ENCODE measurements at regions not wholly inside any gene's neighbourhood (a gene's known extent, or its start where the extent isn't known, plus 50 kb on each side); places are given as distances from the start of the nearest gene placed in this dataset.

- Histone ChIP-seq H3K4me1 (ENCODE audit: control insufficient read depth, insufficient read depth, low read length) (peaks cover 6% of the 10 kb centered on the region), H3K27me3 (ENCODE audit: control insufficient read depth, insufficient read depth, low read length) (peaks cover 7% of the 10 kb centered on the region; the same call in 1 of the 2 replicates), H3K9me3 (ENCODE audit: control insufficient read depth, insufficient read depth, low read length) (no peaks in the 10 kb centered on the region), H3K27ac (ENCODE audit: low read length) (no peak overlapping the region), H3K36me3 (ENCODE audit: control insufficient read depth, insufficient read depth, low read length) (no peaks in the 10 kb centered on the region), H3K4me3 (ENCODE audit: low read length) (no peak overlapping the region)
- WGBS (ENCODE audit: insufficient coverage, insufficient read length) = no CpG with 5 or more reads among the region's 6 CpGs
- no peak for DNase-seq (ENCODE audit: low read depth, low spot score)
Observed at GRCh38 chr17:33749171-33749570, 456.1 kb upstream of the ASIC2 start.

- H3K36me3 ChIP-seq (ENCODE audit: control insufficient read depth, insufficient read depth, low read length) = no peaks in the 10 kb centered on the region
- H3K27me3 ChIP-seq (ENCODE audit: control insufficient read depth, insufficient read depth, low read length) = peaks cover 7% of the 10 kb centered on the region; the same call in 1 of the 2 replicates
- H3K27ac ChIP-seq (ENCODE audit: low read length) = no peak overlapping the region
- no peak overlapping the region; the same call in 1 of the 2 replicates for H3K4me3 ChIP-seq (ENCODE audit: low read length)
- no CpG with 5 or more reads among the region's 13 CpGs for whole genome bisulfite sequencing (ENCODE audit: insufficient coverage, insufficient read length)
- peak; percentile 47 for DNase-seq (ENCODE audit: low read depth, low spot score)
- H3K9me3 ChIP-seq (ENCODE audit: control insufficient read depth, insufficient read depth, low read length) = no peaks in the 10 kb centered on the region
- peaks cover 6% of the 10 kb centered on the region for H3K4me1 ChIP-seq (ENCODE audit: control insufficient read depth, insufficient read depth, low read length)
Observed at GRCh38 chr17:33750943-33751701, 458.0 kb upstream of the ASIC2 start.

- H3K36me3 ChIP-seq (ENCODE audit: control insufficient read depth, insufficient read depth, low read length) = no peaks in the 10 kb centered on the region
- H3K4me3 ChIP-seq (ENCODE audit: low read length) = no peak overlapping the region
- H3K9me3 ChIP-seq (ENCODE audit: control insufficient read depth, insufficient read depth, low read length) = no peaks in the 10 kb centered on the region
- peaks cover 7% of the 10 kb centered on the region; the same call in 1 of the 2 replicates for H3K27me3 ChIP-seq (ENCODE audit: control insufficient read depth, insufficient read depth, low read length)
- no peak for DNase-seq (ENCODE audit: low read depth, low spot score)
- H3K4me1 ChIP-seq (ENCODE audit: control insufficient read depth, insufficient read depth, low read length) = peaks cover 6% of the 10 kb centered on the region
- H3K27ac ChIP-seq (ENCODE audit: low read length) = no peak overlapping the region
- no CpG with 5 or more reads among the region's 5 CpGs for WGBS (ENCODE audit: insufficient coverage, insufficient read length)
Observed at GRCh38 chr17:33751702-33752065, 458.6 kb upstream of the ASIC2 start.

GRCh38 chr17:33753452-33753851 lies 460.4 kb upstream of the ASIC2 start:
- no peak for DNase-seq (ENCODE audit: low read depth, low spot score)
- no peak overlapping the region for H3K27ac ChIP-seq (ENCODE audit: low read length)
- no peaks in the 10 kb centered on the region for H3K9me3 ChIP-seq (ENCODE audit: control insufficient read depth, insufficient read depth, low read length)
- peaks cover 7% of the 10 kb centered on the region; the same call in 1 of the 2 replicates for H3K27me3 ChIP-seq (ENCODE audit: control insufficient read depth, insufficient read depth, low read length)
- WGBS (ENCODE audit: insufficient coverage, insufficient read length) = no CpG with 5 or more reads among the region's 7 CpGs
- H3K36me3 ChIP-seq (ENCODE audit: control insufficient read depth, insufficient read depth, low read length) = no peaks in the 10 kb centered on the region
- H3K4me3 ChIP-seq (ENCODE audit: low read length) = no peak overlapping the region
- peaks cover 6% of the 10 kb centered on the region for H3K4me1 ChIP-seq (ENCODE audit: control insufficient read depth, insufficient read depth, low read length)

- no peak for DNase-seq (ENCODE audit: low read depth, low spot score)
- WGBS (ENCODE audit: insufficient coverage, insufficient read length) = no CpG with 5 or more reads among the region's 2 CpGs
- Histone ChIP-seq H3K9me3 (ENCODE audit: control insufficient read depth, insufficient read depth, low read length) (no peaks in the 10 kb centered on the region), H3K27ac (ENCODE audit: low read length) (no peak overlapping the region), H3K4me3 (ENCODE audit: low read length) (no peak overlapping the region), H3K27me3 (ENCODE audit: control insufficient read depth, insufficient read depth, low read length) (no peaks in the 10 kb centered on the region), H3K36me3 (ENCODE audit: control insufficient read depth, insufficient read depth, low read length) (no peaks in the 10 kb centered on the region), H3K4me1 (ENCODE audit: control insufficient read depth, insufficient read depth, low read length) (no peaks in the 10 kb centered on the region)
Observed at GRCh38 chr17:33756021-33756420, 462.9 kb upstream of the ASIC2 start.

- DNase-seq (ENCODE audit: low read depth, low spot score) = no peak
- H3K9me3 ChIP-seq (ENCODE audit: control insufficient read depth, insufficient read depth, low read length) = no peaks in the 10 kb centered on the region
- H3K4me1 ChIP-seq (ENCODE audit: control insufficient read depth, insufficient read depth, low read length) = no peaks in the 10 kb centered on the region; the same call in 1 of the 2 replicates
- no peak overlapping the region for H3K4me3 ChIP-seq (ENCODE audit: low read length)
- H3K36me3 ChIP-seq (ENCODE audit: control insufficient read depth, insufficient read depth, low read length) = no peaks in the 10 kb centered on the region
- no peak overlapping the region for H3K27ac ChIP-seq (ENCODE audit: low read length)
- no peaks in the 10 kb centered on the region for H3K27me3 ChIP-seq (ENCODE audit: control insufficient read depth, insufficient read depth, low read length)
- WGBS (ENCODE audit: insufficient coverage, insufficient read length) = no CpG with 5 or more reads among the region's 1 CpG
Observed at GRCh38 chr17:33765871-33766270, 472.8 kb upstream of the ASIC2 start.

GRCh38 chr17:33766721-33767120 lies 473.6 kb upstream of the ASIC2 start:
- no CpG with 5 or more reads among the region's 3 CpGs for WGBS (ENCODE audit: insufficient coverage, insufficient read length)
- Histone ChIP-seq H3K4me1 (ENCODE audit: control insufficient read depth, insufficient read depth, low read length) (no peaks in the 10 kb centered on the region; the same call in 1 of the 2 replicates), H3K27ac (ENCODE audit: low read length) (no peak overlapping the region), H3K4me3 (ENCODE audit: low read length) (no peak overlapping the region), H3K27me3 (ENCODE audit: control insufficient read depth, insufficient read depth, low read length) (no peaks in the 10 kb centered on the region), H3K9me3 (ENCODE audit: control insufficient read depth, insufficient read depth, low read length) (no peaks in the 10 kb centered on the region), H3K36me3 (ENCODE audit: control insufficient read depth, insufficient read depth, low read length) (no peaks in the 10 kb centered on the region)
- DNase-seq (ENCODE audit: low read depth, low spot score) = no peak

GRCh38 chr17:33769066-33769465 lies 476.0 kb upstream of the ASIC2 start:
- H3K4me3 ChIP-seq (ENCODE audit: low read length) = no peak overlapping the region
- no peaks in the 10 kb centered on the region for H3K9me3 ChIP-seq (ENCODE audit: control insufficient read depth, insufficient read depth, low read length)
- no peaks in the 10 kb centered on the region; the same call in 1 of the 2 replicates for H3K4me1 ChIP-seq (ENCODE audit: control insufficient read depth, insufficient read depth, low read length)
- H3K36me3 ChIP-seq (ENCODE audit: control insufficient read depth, insufficient read depth, low read length) = no peaks in the 10 kb centered on the region
- H3K27ac ChIP-seq (ENCODE audit: low read length) = no peak overlapping the region
- DNase-seq (ENCODE audit: low read depth, low spot score) = no peak
- H3K27me3 ChIP-seq (ENCODE audit: control insufficient read depth, insufficient read depth, low read length) = no peaks in the 10 kb centered on the region
- WGBS (ENCODE audit: insufficient coverage, insufficient read length) = no CpG with 5 or more reads among the region's 4 CpGs

GRCh38 chr17:33776304-33776703 lies 478.8 kb upstream of the CCL2 start:
- Histone ChIP-seq H3K36me3 (ENCODE audit: control insufficient read depth, insufficient read depth, low read length) (no peaks in the 10 kb centered on the region), H3K4me3 (ENCODE audit: low read length) (no peak overlapping the region), H3K4me1 (ENCODE audit: control insufficient read depth, insufficient read depth, low read length) (no peaks in the 10 kb centered on the region), H3K27ac (ENCODE audit: low read length) (no peak overlapping the region), H3K9me3 (ENCODE audit: control insufficient read depth, insufficient read depth, low read length) (no peaks in the 10 kb centered on the region), H3K27me3 (ENCODE audit: control insufficient read depth, insufficient read depth, low read length) (no peaks in the 10 kb centered on the region)
- WGBS (ENCODE audit: insufficient coverage, insufficient read length) = no CpG with 5 or more reads among the region's 4 CpGs
- DNase-seq (ENCODE audit: low read depth, low spot score) = no peak

- no peak overlapping the region for H3K4me3 ChIP-seq (ENCODE audit: low read length)
- whole genome bisulfite sequencing (ENCODE audit: insufficient coverage, insufficient read length) = no CpG with 5 or more reads among the region's 9 CpGs
- H3K27ac ChIP-seq (ENCODE audit: low read length) = no peak overlapping the region
- no peaks in the 10 kb centered on the region for H3K9me3 ChIP-seq (ENCODE audit: control insufficient read depth, insufficient read depth, low read length)
- H3K27me3 ChIP-seq (ENCODE audit: control insufficient read depth, insufficient read depth, low read length) = no peaks in the 10 kb centered on the region
- no peaks in the 10 kb centered on the region for H3K36me3 ChIP-seq (ENCODE audit: control insufficient read depth, insufficient read depth, low read length)
- no peaks in the 10 kb centered on the region for H3K4me1 ChIP-seq (ENCODE audit: control insufficient read depth, insufficient read depth, low read length)
- DNase-seq (ENCODE audit: low read depth, low spot score) = no peak
Observed at GRCh38 chr17:33776903-33777302, 478.2 kb upstream of the CCL2 start.

- DNase-seq (ENCODE audit: low read depth, low spot score) = no peak
- WGBS (ENCODE audit: insufficient coverage, insufficient read length) = no CpG with 5 or more reads among the region's 5 CpGs
Observed at GRCh38 chr17:33777674-33778073, 477.4 kb upstream of the CCL2 start.

More at GRCh38 chr17:33777674-33778073, 477.4 kb upstream of the CCL2 start:
- no peaks in the 10 kb centered on the region for H3K36me3 ChIP-seq (ENCODE audit: control insufficient read depth, insufficient read depth, low read length)
- no peaks in the 10 kb centered on the region for H3K9me3 ChIP-seq (ENCODE audit: control insufficient read depth, insufficient read depth, low read length)
- no peaks in the 10 kb centered on the region for H3K27me3 ChIP-seq (ENCODE audit: control insufficient read depth, insufficient read depth, low read length)
- no peaks in the 10 kb centered on the region for H3K4me1 ChIP-seq (ENCODE audit: control insufficient read depth, insufficient read depth, low read length)
- no peak overlapping the region for H3K27ac ChIP-seq (ENCODE audit: low read length)
- no peak overlapping the region for H3K4me3 ChIP-seq (ENCODE audit: low read length)

Measured in iPS DF 6.9 (cell line).